ENCODE measurements at regions not wholly inside any gene's neighbourhood (a gene's known extent, or its start where the extent isn't known, plus 50 kb on each side); places are given as distances from the start of the nearest gene placed in this dataset.
"Not testable (repeated sequence)": the region's sequence is repeated elsewhere in the genome, so short reads cannot be mapped to it uniquely, and the experiment has no call there.

- DNase-seq (ENCODE audit: low read depth), result no peak
These were observed 271.0 kb upstream of the ADRA1B start for GRCh38 chr5:159645179-159645846.

- no peak for DNase-seq (ENCODE audit: low read depth)
These were observed 265.5 kb upstream of the ADRA1B start for GRCh38 chr5:159650803-159651202.

- no peak for DNase-seq (ENCODE audit: low read depth)
These were observed 260.4 kb upstream of the ADRA1B start for GRCh38 chr5:159655757-159656409.

GRCh38 chr5:159657298-159657697, 259.0 kb upstream of the ADRA1B start:
- DNase-seq (ENCODE audit: low read depth), result no peak

GRCh38 chr5:159657771-159658170, 258.5 kb upstream of the ADRA1B start:
- DNase-seq (ENCODE audit: low read depth), result no peak

GRCh38 chr5:159658266-159658925, 257.9 kb upstream of the ADRA1B start:
- DNase-seq (ENCODE audit: low read depth), result no peak

- no peak for DNase-seq (ENCODE audit: low read depth)
These were observed 255.9 kb upstream of the ADRA1B start for GRCh38 chr5:159660401-159660800.

- DNase-seq (ENCODE audit: low read depth), result no peak
These were observed 252.3 kb upstream of the ADRA1B start for GRCh38 chr5:159663986-159664385.

- DNase-seq (ENCODE audit: low read depth), result no peak
These were observed 249.0 kb upstream of the ADRA1B start for GRCh38 chr5:159667286-159667685.

- no peak for DNase-seq (ENCODE audit: low read depth)
These were observed 247.7 kb upstream of the ADRA1B start for GRCh38 chr5:159668556-159668955.

- DNase-seq (ENCODE audit: low read depth), result no peak
These were observed 246.7 kb upstream of the ADRA1B start for GRCh38 chr5:159669559-159669958.

GRCh38 chr5:159671886-159672285, 244.4 kb upstream of the ADRA1B start:
- DNase-seq (ENCODE audit: low read depth), result no peak

- DNase-seq (ENCODE audit: low read depth), result no peak
These were observed 242.7 kb upstream of the ADRA1B start for GRCh38 chr5:159673538-159673937.

- DNase-seq (ENCODE audit: low read depth), result no peak
These were observed 237.5 kb upstream of the ADRA1B start for GRCh38 chr5:159678657-159679392.

- no peak for DNase-seq (ENCODE audit: low read depth)
These were observed 236.2 kb upstream of the ADRA1B start for GRCh38 chr5:159680095-159680494.

- DNase-seq (ENCODE audit: low read depth), result no peak
These were observed 234.6 kb upstream of the ADRA1B start for GRCh38 chr5:159681661-159682060.

- DNase-seq (ENCODE audit: low read depth), result no peak
These were observed 233.7 kb upstream of the ADRA1B start for GRCh38 chr5:159682623-159683022.

- DNase-seq (ENCODE audit: low read depth), result not testable (repeated sequence)
These were observed 228.4 kb upstream of the ADRA1B start for GRCh38 chr5:159687892-159688291.

- no peak for DNase-seq (ENCODE audit: low read depth)
These were observed 220.5 kb upstream of the ADRA1B start for GRCh38 chr5:159695741-159696294.

- no peak for DNase-seq (ENCODE audit: low read depth)
These were observed 218.8 kb upstream of the ADRA1B start for GRCh38 chr5:159697530-159697929.

GRCh38 chr5:159698322-159698721, 218.0 kb upstream of the ADRA1B start:
- DNase-seq (ENCODE audit: low read depth), result no peak

- no peak for DNase-seq (ENCODE audit: low read depth)
These were observed 216.3 kb upstream of the ADRA1B start for GRCh38 chr5:159700016-159700415.

All from fibroblast of the conjunctiva (primary cell).